Right renal pelvis (tissue), 4 donors: ENCODE measurements at regions not wholly inside any gene's neighbourhood (a gene's known extent, or its start where the extent isn't known, plus 50 kb on each side); places are given as distances from the start of the nearest gene placed in this dataset.

Source experiments
- DNase-seq, 4 donors: peaks; one replicate each; pipeline ENCODE4 v3.0.0-alpha.2; 2013; ENCODE audit warnings: low read depth in 4 of 4, low spot score in 3 of 4, missing footprints in 1 of 4

- peak in 2 of 4 donors; percentile 29 to 43 for DNase-seq
Observed at GRCh38 chr20:56173438-56173837, 75.1 kb upstream of the MC3R start.

GRCh38 chr20:56174416-56174815 lies 74.1 kb upstream of the MC3R start:
- no peak for DNase-seq

- DNase-seq: no peak
Observed at GRCh38 chr20:56175884-56176283, 72.6 kb upstream of the MC3R start.

GRCh38 chr20:56178219-56178618 lies 70.3 kb upstream of the MC3R start:
- DNase-seq: no peak

- DNase-seq: no peak
Observed at GRCh38 chr20:56179051-56179450, 69.5 kb upstream of the MC3R start.

- no peak for DNase-seq
Observed at GRCh38 chr20:56181583-56181982, 66.9 kb upstream of the MC3R start.

- DNase-seq: peak in 1 of 4 donors; percentile 28
Observed at GRCh38 chr20:56187534-56188165, 60.9 kb upstream of the MC3R start.

GRCh38 chr20:56194042-56194441 lies 54.5 kb upstream of the MC3R start:
- no peak for DNase-seq

GRCh38 chr20:56195946-56196345 lies 52.6 kb upstream of the MC3R start:
- no peak for DNase-seq
